ENCODE measurements at regions not wholly inside any gene's neighbourhood (a gene's known extent, or its start where the extent isn't known, plus 50 kb on each side); places are given as distances from the start of the nearest gene placed in this dataset.
A peak's percentile ranks its signal among the peaks of the same experiment; 100 is the strongest.

DNA sequence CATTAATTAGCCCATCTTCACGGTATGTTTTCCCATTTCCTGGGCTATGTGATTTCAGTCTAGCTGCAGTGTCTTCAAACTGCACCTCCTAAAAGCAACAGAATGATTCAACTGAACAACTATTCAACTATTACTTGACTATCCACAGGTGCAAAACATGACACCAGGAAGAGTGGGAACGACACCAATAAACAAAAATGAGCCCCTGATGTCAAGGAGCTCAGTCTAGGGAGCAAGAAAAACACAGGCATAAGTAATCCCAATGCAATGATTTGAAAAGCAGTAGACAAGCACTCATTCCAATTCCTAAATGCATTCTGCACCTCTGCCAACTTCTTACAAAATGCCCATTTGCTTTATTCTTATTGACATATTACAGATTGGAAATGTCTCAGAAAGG is 285.6 kb downstream of the ETS1 start:
- DNase-seq (ENCODE audit: low read depth), result no peak

DNA sequence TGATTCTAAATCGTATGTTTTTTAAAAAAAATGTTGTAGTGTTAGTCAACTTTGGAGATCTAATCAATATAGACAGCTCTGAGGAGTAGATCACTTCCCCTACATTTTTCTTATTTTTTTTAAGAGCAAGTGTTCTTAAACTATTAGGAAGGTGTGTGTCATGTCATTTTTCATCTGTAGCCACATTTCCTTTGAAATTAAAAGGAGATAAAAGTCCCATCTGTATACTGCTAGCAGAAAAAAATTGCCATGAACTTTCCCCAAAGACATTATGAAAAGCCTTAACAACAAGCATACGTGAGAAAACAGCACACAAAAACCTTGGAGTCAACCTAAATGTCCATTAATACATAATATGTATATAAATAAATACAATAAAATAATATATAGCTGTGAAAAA is 286.6 kb downstream of the ETS1 start:
- DNase-seq (ENCODE audit: low read depth), result no peak

DNA sequence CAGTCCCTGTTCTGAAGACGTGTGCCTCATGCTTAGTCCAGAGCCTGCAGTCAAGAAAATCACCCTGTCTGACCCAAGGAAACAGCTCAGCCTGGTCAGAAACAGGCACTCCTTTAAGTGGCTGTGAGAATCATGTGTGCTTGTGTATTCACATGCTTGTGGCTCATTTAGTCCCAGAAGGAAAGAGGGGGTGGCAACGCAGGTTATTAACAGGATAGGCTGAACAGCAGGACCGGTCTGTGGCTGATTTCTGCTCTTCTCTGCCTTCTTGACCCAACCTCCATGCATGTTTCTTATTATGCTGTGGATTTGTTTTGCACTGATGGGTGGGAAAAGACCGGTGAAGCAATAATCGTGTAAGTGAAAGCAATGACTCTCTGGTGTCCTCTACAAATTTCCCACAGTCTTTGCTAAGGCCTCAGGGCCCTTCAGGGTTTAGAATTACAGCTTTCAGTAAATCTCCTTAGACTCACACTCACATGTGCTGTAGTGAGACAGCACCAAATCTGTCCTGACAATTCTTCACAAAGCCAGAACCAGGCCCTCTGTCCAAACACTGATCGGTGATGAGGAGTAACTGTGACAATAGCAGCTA is 288.1 kb downstream of the ETS1 start:
- no peak for DNase-seq (ENCODE audit: low read depth)

DNA sequence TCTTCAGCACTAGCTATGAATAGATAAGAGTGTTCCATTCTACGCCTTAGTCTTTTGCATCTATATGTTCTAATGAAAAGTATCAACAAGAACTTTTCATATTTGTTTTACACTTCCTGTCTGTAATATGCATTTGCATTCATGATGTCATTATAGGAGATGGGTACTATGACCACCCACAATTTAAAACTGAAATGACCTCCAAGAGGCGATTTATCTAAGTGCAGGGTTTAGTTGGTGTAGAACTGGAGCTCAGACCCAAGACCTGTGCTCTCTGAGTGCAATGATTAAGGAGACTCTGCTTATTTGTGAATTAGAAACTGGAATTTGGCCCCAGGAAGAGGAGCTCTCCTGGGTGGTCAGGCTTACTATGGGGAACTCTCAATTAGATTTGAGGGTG is 289.1 kb downstream of the ETS1 start:
- DNase-seq (ENCODE audit: low read depth), result no peak

DNA sequence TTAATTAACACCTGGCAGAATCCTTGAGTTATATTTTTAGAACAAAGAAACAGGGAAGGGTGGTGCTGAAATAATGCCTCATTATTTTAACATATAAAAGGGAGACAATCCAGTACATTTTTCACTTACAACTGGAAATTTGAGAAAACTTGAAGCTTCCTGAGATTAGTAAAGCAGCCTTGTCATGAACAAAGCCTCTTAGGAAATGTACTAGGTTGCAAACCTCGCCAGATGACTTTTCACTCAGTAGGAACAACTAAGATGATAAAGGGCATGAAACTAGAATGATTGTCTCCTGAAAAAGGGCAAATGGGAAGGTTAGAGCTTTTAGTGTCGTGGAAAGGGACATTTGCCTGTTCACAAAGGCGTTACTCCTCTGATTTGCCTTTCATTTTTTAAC is 289.6 kb downstream of the ETS1 start:
- no peak for DNase-seq (ENCODE audit: low read depth)

DNA sequence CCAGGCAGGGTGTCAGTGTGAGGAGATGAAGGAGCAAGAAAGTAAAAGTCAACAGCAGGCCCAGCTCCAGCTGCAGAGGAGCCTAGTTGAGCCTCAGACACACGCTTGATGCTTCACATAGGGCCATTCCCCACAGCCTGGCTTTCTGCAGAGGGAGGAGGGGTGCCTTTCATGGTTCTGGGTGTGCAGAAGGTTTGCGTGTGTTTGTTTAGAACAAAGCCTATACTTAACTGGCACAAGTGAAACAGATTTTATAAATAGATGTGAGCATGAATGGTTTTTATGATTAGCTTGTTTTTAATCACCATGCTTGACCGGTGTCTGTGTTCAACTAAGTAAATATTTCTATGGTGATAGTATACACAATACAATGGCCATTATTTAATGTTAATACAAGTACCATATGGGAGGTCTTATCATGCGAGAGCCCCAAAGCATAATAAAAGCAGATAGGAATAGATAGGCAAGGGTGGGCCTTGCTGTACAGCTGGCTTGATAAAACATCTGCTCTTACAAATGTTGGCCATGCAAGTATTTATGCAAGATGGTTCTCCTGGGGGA is 290.2 kb downstream of the ETS1 start:
- DNase-seq (ENCODE audit: low read depth), result no peak

DNA sequence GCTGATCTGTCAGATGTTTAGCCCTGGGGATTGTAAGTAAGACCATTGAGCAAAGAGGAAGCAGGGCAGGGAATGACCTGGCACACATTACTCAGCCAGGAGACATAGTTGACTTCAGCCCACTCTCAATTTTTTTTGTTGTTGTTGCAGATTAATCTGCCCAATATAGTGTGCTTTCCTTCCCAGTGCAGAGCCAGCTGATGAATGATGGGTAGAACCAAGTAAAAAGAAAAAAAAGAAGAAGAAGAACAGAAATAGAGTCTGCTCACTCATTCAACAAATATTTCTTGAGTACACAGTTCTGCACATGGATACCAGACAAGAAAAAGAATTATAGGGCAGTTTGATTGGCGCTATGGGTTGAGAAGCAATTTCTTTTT is 292.7 kb downstream of the ETS1 start:
- DNase-seq (ENCODE audit: low read depth), result no peak

DNA sequence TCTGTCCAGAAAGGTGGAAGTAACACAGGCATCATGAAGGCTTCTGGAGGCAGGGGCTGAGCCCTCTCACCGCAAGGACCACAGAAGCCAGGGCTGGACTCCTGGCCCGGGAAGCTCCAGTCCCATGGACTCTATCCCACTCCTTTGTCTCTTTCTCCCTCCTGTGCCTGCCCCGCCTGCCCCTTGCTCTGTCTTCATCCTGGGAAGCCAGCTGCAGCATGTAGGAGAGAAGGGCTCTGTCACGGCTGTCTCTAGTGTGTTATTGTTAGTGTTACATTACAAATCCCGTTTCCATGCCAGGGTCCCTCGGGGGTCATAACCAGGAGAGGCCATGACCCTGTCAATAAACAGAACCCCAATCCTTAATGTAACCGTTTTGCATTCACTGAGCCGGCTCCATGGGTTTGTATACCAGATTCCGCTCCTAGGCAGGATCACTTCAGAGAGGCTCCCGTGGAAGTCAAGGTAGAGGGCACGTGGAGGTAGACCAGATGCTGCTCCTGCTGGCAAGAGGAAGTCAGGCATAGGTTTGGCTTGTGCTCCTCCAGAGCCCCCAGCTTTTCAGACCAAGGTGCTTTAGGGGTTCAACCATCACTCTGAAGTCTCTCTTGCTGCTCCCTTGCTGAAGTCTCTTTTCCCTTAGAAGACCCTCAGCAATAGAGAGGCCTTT is 293.2 kb downstream of the ETS1 start:
- no peak for DNase-seq (ENCODE audit: low read depth)

DNA sequence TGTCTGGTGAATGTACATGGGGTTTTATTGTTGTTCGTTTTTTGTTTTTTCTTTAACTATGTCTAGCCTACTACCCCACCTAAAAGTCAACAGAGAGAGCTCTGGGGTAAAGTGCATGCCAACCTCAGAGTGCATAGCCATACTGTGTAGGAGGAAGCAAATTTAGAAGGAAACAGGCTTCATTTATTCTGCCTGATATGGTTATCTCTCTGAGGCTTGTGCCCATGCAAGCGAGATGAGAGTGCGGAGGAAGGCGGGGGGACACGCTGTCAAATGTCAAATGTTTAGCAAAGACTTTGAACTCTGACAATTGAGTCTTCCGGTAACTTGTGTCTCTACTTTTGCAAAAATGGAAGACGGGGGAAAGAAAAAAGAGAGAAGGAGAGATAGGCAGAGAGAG is 295.5 kb downstream of the ETS1 start:
- peak; percentile 49 for DNase-seq (ENCODE audit: low read depth)

DNA sequence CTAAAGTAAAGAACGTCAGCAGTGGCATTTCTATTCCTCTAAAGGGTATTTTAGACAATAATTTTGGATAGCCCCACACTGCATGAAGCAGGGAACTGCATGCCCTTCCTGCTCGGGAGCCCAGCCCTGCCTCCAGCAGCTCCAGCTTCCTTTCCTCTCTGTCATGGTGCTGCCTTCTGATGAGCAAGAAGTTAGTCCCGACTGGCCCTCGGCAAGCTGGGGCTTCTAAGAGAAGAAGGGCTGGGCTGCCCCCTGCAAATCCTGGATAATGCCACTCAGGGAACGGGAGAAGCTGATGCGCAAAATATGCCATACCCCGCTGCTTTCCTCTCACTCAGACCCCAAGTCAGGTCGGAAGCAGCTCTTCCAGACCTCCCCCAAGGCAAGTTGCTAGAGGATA is 296.4 kb downstream of the ETS1 start:
- no peak for DNase-seq (ENCODE audit: low read depth)

DNA sequence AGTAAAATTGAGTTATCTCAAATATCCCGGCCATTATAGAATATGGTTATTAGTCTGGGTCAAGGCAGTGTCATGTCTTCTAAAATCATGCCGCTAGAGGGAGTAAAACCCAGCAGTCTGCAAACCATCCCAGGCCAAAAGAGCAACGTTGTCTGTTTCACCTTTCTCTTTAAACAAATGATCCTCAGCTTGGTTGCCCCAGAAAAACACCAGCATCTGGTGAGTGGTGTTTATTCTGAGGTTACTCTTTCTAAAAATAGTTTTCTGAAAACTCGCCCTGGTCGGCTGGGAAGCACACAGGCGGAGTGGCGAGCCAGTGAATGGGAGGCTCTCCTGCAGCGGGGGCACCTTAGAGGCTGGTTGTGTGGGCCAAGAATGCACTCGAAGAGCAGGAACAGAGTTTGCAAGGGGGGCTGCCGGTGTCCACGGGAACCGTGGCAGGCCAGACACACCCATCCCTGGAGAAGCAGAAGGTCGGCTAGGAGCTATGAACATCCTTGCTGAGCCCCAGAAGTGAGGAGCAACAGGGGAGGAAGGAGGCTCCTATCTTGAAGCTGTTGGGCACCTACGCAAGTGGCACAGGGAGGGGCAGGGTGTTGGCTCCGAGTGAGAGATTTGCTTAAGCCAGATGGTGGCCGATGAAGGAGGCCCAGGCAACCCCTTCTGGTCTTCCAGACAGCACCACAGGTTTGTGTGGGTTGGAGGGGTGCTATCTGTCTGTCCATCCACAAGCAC is 297.1 kb downstream of the ETS1 start:
- peak; percentile 47 for DNase-seq (ENCODE audit: low read depth)

DNA sequence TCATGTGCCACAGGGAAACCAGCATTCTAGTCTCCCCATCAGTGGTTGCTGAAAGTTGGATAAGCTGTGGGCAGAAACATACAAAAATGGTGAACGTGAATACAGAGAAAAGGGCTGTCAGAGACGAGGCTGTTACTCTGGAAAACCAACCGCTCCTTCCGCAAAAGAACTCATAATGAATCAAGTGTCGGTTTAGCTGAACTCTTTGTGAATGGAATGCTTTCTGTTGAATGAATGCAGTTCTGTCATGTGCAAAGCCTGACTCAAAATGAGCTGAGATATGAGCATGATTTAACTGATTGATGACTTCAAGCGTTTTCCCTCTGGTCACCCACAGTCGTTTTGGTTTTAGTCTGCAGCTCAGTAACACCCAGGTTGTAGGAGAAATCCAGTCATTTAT is 298.3 kb downstream of the ETS1 start:
- no peak for DNase-seq (ENCODE audit: low read depth)

DNA sequence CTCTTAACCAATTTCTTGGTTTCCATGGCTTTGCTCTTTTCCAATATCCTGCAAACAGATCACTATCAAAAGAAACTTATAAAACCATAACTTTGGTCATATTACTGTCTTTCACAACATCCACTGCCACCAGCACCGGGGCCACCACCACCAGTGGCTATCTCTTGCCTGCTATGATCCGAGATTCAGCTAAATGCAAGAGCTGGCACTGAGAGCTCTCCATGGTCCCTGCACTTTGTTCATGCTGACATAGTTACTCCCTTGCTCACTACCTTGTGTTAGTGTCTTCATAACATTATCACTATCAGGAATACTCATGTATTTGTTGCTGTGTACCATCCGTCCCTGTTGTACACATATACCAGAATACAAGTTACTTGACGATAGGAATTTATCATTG is 299.0 kb downstream of the ETS1 start:
- DNase-seq (ENCODE audit: low read depth), result no peak

DNA sequence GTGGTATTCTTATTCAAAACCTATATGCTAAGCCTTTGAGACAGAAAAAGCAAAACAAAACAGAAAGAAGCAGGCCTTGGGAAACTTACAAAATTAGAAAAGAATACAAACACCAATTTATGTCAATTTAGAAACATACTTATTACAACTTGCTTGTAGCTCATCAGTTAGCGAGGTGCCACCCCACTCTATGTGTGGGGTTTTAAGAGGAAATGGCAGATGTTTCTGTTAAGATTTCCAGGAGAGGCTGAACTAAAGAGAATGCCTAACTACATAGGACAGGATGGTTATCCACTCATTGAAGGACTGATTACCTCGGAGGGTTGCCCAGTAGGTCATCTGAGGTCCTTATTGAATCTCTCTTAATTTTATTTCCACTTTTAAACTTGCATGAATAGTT is 302.0 kb downstream of the ETS1 start:
- DNase-seq (ENCODE audit: low read depth), result no peak

DNA sequence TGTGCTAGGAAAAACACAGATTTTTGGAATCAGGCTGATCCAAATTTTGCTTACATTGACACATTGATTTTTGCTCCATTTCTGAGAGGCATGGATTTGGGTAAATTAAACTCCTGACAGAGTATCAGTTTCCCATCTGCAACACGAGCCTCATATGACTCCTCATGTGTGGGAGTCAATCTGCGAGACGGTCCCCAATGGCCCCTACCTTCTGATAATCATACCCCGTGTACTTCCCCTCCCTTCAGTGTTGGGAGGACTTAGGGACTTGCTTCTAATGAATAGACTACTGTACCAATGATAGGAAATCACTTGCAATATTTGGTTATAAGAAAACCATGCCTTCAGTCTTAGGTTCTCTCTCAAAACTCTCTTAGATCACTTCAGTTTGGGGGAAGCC is 302.7 kb downstream of the ETS1 start:
- no peak for DNase-seq (ENCODE audit: low read depth)

DNA sequence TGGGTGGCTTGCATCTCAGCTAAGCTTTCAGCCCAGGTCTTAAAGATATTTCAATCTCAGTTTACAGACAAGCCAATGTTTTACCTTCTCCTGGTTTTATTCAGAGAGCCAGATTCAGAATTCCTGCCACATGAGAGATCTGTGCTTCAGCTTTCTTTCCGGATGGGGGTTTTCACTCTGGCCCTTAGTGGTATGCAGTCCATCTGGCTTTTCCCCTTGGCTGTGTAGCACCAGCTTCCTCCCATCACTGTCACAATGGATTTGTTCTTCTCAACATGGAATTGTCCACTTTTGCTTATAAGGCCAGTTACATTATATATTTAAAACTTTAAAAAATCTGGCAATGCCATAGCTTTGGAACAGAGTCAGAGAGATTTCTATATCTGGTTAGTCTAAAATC is 303.9 kb downstream of the ETS1 start:
- no peak for DNase-seq (ENCODE audit: low read depth)

DNA sequence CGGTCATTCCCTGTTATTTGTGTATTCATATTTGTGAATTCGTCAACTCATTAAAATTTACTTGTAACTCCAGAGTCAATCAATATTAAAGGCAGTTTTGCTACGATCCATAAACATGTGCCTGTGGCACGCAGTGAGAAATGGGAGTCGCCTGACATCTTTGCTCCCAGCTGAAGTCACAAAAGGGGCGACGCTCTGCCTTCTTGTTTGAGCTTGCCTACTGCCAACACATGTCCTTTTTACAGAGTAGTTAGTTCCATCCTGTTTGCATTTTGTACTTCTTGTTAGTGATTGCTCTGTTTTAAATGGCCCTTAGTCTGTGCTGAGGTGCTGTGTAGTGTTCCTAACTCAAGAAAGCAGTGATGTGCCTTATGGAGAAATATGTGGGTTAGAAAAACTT is 305.3 kb downstream of the ETS1 start:
- DNase-seq (ENCODE audit: low read depth), result no peak

DNA sequence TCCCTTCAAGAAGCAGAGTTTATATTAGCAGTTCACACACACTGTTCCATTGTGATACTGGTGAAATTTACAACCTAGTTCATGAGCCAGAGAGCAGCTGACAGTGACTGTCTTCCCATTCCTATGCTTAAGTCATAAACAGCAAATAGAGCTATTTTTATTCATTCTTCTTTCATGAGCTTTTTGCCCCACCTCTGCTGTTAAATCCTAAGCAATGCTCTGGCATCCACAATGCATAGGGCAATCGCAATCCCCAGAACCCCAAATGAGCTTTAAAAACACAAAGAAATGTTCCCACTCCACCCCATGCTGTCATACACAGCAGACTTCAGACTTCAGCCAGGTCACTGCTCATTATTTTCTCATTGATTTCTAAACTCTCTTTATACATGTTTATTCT is 307.5 kb downstream of the ETS1 start:
- DNase-seq (ENCODE audit: low read depth), result no peak

DNA sequence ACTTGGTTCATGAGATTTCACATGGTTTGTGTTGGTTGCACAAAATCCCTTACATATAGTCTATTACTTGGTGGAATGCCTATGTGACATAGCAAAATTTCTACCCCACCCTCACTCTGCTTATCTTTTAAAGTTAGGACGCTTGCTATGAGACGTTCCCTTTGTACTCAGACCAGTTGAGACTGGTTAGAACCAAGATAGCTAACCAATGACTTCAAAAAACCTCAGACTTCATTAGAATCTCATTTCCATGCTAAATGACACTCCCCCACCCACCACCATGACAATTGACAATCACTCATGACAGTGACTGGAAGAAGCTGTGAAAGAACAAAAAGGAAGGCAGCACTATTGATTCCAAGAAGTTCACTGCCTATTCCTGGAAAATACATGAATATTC is 313.6 kb downstream of the ETS1 start:
- DNase-seq (ENCODE audit: low read depth), result no peak

DNA sequence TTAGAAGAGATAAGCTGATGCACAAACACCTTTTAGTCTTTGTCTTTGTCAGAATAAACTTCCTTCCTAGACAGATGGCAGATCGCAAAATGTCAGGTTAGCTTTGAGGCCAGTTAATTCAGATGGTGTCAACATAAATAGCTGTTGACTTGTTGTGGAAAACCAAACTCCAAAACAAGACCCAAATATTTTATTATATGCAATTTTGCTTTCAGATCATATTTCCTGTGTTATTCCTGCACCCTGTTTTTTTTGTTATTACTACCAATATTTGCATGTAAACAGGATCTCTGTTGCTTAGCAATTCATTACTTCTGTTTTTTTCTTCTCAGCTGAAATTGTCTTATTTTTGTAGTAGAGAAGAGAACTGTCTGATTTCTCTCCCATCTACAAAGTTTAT is 316.0 kb downstream of the ETS1 start:
- no peak for DNase-seq (ENCODE audit: low read depth)

DNA sequence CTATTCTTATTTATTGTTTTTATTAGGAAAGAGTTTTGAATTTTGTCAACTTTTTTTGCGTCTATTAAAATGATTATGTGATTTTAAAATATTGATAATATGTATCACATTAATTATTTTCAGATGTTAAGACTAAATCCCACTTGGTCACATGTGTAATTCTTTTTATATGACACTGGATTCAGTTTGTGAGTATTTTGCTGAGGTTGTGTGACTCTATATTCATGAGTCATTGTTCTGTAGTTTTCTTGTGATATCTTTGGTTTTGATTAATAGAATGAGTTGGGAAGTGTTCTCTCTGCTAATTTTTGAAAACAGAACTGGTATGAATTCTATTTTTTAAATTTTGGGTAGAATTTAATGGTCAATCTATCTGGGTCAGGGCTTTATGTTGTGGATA is 317.9 kb downstream of the ETS1 start:
- no peak for DNase-seq (ENCODE audit: low read depth)

DNA sequence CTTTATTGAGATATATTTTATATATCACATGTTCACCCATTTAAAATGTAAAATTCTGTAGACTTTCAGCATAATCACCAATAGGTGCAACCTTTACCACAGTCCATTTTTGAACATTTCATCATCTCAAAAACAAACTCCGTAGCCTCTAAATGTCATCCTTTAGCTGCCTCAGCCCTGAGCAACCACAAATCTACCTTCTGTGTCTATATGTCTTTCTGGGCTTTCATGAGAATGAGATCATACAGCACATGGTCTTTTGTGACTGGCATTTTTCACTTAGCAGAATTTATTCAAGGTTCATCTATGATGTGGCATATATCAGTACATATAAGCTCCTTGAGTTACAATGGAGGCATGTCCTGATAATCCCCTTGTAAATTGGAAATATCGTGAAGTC is 320.5 kb downstream of the ETS1 start:
- DNase-seq (ENCODE audit: low read depth), result no peak

All from activated gamma-delta T cell treated with anti-CD3 and anti-CD28 coated beads, Interleukin-2, amount 50 U/mL, for 16 hours (primary cell).